NB4 (cell line): ENCODE measurements at regions not wholly inside any gene's neighbourhood (a gene's known extent, or its start where the extent isn't known, plus 50 kb on each side); places are given as distances from the start of the nearest gene placed in this dataset.

Source experiments
- CTCF ChIP-seq: IDR thresholded peaks from one replicate; pipeline ENCODE4 v1.5.1; 2012; ENCODE audit warnings: low read depth, low read length
- MYC ChIP-seq: IDR thresholded peaks from 2 replicates; pipeline ENCODE4 v1.6.1; 2011; ENCODE audit warnings: low read depth, low read length
- POLR2A ChIP-seq: IDR thresholded peaks from 2 replicates; pipeline ENCODE4 v1.6.1; 2011; ENCODE audit warnings: mild to moderate bottlenecking; ENCODE audit not compliant: insufficient read length; ENCODE audit errors: extremely low read depth
- TF ChIP-seq, protein P1 (sequence below): IDR thresholded peaks from 2 replicates; pipeline ENCODE4 v1.6.1; 2011; ENCODE audit warnings: low read depth, low read length

DNA sequence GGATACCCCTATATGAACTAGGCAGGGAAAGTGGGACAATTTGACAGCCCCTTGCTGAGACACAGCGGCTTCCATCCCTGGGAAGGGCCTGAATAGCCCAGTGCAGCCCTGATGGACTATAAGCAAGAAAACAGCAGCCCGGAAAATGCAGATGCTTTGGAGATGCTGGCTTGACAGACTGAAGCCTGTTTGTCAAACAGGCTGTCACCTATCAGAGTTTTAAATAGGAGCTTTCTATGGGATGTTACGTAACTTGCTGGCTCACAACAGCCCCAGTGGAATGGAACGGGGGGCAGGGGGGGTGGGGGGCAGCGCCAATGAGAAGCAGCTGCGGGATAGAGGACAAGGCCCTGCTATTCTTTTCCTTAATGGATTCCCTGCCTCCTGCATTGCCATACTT is 91.9 kb upstream of the NTM start:
- no peak for TF ChIP-seq POLR2A
- no peak for TF ChIP-seq CTCF
- TF ChIP-seq, protein P1, sequence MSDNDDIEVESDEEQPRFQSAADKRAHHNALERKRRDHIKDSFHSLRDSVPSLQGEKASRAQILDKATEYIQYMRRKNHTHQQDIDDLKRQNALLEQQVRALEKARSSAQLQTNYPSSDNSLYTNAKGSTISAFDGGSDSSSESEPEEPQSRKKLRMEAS = no peak
- TF ChIP-seq MYC = no peak
